Suppressor macrophage treated with lipopolysaccharide for 1 hour (primary cell): ENCODE measurements at regions not wholly inside any gene's neighbourhood (a gene's known extent, or its start where the extent isn't known, plus 50 kb on each side); places are given as distances from the start of the nearest gene placed in this dataset.
"Not testable (repeated sequence)": the region's sequence is repeated elsewhere in the genome, so short reads cannot be mapped to it uniquely, and the experiment has no call there.

ENCODE experiments used
- DNase-seq, 3 donors: peaks; one replicate each; pipeline ENCODE4 v3.0.0-alpha.2; 2020 to 2022

DNA sequence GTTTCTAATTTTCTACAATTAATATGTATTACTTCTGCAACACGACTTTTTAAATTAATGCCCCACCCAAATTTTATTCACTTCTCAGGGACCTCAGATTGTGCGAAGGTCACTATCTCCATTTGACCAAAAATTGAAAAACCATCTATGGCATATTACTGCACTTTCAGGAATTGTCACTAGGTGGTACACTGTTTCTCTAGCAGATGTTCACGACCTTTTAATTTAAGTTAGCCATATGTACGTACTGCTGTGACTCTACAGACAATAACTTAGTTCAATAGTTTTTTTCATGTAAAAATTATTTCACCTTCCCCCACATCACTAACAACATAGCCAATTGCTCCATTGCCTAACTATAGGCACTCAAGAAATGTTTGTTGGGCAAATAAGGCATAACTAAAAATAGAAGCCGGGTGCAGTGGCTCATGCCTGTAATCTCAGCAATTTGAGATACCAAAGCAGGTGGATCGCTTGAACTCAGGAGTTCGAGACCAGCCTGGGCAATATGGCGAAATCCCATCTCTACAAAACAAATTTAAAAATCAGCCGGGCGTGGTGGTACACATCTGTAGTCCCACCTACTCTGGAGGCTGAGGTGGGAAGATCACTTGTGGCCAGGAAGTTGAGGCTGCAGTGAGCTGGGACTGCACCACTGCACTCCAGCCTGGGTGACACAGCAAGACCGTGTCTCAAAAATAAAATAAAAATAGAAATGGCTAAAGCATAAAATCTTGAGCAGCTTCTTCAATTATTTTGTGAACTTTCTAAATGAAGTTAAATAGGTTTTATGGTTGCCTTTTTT is 75.7 kb upstream of the PKN2 start:
- peak; percentile 36 to 45 (median 39) for DNase-seq

DNA sequence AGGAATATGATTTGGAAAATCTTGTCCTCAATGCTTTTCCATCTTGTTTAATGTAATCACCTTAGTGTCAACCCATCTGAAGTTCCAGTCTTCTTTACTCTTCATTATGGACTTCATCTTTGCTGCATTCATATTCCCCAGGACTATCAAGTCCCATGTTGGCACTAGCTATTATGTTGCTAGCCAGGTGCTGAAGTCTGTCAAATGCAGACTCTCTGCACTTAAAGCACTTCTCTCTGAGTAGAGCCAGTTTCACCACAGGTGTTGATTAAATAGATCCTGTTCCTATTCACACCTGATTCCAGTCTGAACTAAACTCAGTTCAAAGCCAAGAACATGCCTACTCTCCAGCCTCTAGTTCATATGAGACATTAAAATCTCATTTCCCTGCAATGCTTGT is 75.0 kb upstream of the PKN2 start:
- no peak for DNase-seq

DNA sequence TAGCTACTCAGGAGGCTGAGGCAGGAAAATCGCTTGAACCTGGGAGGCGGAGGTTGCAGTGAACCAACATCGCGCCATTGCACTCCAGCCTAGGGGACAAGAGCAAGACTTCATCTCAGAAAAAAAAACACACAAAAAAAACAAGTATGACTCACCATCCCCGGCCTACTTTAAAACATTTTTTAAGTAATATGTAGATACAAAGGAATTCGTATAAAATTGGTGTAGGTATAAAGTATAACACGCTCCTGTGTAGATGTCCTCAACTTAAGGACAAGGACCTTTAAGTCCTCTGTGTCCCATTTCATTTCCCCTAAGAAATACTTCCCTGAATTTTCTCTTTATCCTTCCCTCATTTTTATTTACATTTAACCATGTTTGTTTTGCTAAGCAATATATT is 73.4 kb upstream of the PKN2 start:
- DNase-seq, result no peak

- no peak for DNase-seq
These were observed 71.8 kb upstream of the PKN2 start for GRCh38 chr1:88612292-88612691.

- DNase-seq, result no peak
These were observed 71.3 kb upstream of the PKN2 start for GRCh38 chr1:88612773-88613172.

DNA sequence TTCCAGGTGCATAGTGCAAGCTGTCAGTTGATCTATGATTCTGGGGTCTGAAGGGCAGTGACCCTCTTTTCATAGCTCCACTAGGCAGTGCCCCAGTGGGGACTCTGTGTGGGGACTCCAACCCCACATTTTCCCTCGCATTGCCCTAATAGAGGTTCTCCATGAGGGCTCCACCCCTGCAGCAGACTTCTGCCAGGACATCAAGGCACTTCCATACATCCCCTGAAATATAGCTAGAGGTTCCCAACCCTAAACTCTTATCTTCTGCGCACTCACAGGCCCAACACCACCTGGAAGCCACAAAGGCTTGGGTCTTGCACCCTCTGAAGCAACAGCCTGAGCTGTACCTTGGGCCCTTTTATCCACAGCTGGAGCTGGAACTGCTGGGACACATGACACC is 65.7 kb upstream of the PKN2 start:
- no peak for DNase-seq

- not testable (repeated sequence) for DNase-seq
These were observed 61.0 kb upstream of the PKN2 start for GRCh38 chr1:88623101-88623500.
